ENCODE measurements at regions not wholly inside any gene's neighbourhood (a gene's known extent, or its start where the extent isn't known, plus 50 kb on each side); places are given as distances from the start of the nearest gene placed in this dataset.
"Not testable (repeated sequence)": the region's sequence is repeated elsewhere in the genome, so short reads cannot be mapped to it uniquely, and the experiment has no call there.

DNA sequence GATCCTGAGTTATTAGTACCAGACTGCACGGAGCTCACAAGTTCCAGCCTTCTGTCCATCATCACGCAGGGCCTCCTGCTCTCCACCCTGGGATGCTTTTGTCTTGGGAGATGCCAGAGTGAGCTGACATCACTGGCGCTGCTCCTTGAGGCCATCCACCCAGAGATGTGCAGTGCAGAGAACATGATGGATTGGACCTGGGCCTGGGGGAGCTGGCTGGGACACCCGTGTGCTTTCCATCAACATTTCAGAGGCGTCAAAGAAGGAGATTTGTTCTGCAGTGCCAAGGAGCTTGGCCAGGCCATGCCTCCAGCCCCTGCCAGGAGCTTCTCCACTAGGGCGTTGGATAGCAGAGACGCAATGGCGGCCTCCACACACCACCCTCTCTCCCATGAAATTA lies 206.6 kb upstream of the ZNF469 start:
- TF ChIP-seq, protein P1, sequence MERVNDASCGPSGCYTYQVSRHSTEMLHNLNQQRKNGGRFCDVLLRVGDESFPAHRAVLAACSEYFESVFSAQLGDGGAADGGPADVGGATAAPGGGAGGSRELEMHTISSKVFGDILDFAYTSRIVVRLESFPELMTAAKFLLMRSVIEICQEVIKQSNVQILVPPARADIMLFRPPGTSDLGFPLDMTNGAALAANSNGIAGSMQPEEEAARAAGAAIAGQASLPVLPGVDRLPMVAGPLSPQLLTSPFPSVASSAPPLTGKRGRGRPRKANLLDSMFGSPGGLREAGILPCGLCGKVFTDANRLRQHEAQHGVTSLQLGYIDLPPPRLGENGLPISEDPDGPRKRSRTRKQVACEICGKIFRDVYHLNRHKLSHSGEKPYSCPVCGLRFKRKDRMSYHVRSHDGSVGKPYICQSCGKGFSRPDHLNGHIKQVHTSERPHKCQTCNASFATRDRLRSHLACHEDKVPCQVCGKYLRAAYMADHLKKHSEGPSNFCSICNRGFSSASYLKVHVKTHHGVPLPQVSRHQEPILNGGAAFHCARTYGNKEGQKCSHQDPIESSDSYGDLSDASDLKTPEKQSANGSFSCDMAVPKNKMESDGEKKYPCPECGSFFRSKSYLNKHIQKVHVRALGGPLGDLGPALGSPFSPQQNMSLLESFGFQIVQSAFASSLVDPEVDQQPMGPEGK (CRISPR knock-in tag; IDR thresholded peaks at IDR 0.05; ENCODE audit: borderline replicate concordance): not testable (repeated sequence)
- TF ChIP-seq OSR1 (CRISPR knock-in tag; IDR thresholded peaks at IDR 0.05); ISL1 (CRISPR knock-in tag; IDR thresholded peaks at IDR 0.05); ARNTL (CRISPR knock-in tag; IDR thresholded peaks at IDR 0.05; ENCODE audit: borderline replicate concordance, low read depth); ZFP3 (CRISPR knock-in tag; IDR thresholded peaks at IDR 0.05); SNAI2 (CRISPR knock-in tag; IDR thresholded peaks at IDR 0.05); TOX (CRISPR knock-in tag; IDR thresholded peaks at IDR 0.05; ENCODE audit: borderline replicate concordance): not testable (repeated sequence)
